Esophagus squamous epithelium (tissue), 5 donors: ENCODE measurements at regions not wholly inside any gene's neighbourhood (a gene's known extent, or its start where the extent isn't known, plus 50 kb on each side); places are given as distances from the start of the nearest gene placed in this dataset.

Experiments used
- DNase-seq: peaks from one replicate; lab custom pipeline; 2025; lab: John Stamatoyannopoulos, UW
- H3K27ac ChIP-seq, 4 donors: fragments of 200-600 bp; sonication (generic); one replicate each; pipeline ENCODE4 v1.5.1; 2016 to 2019; ENCODE audit warnings: mild to moderate bottlenecking in 1 of 4
- H3K27me3 ChIP-seq, 4 donors: fragments of 200-600 bp; sonication (generic); 1 replicate in 3 of 4; 2 replicates in 1 of 4; pipeline versions ENCODE4 v1.5.1 to v1.6.0; 2017 to 2021; ENCODE audit warnings: antibody characterized with exemption in 1 of 4
- H3K36me3 ChIP-seq, 3 donors: fragments of 200-600 bp; sonication (generic); one replicate each; pipeline ENCODE4 v1.5.1; 2016 to 2019
- H3K4me1 ChIP-seq, 3 donors: fragments of 200-600 bp; sonication (generic); one replicate each; pipeline ENCODE4 v1.5.1; 2017 to 2019
- H3K4me3 ChIP-seq, 4 donors: fragments of 200-600 bp; sonication (generic); 1 replicate in 3 of 4; 2 replicates in 1 of 4; pipeline ENCODE4 v1.5.1; 2016 to 2019; ENCODE audit warnings: mild to moderate bottlenecking in 2 of 4, moderate library complexity in 1 of 4
- H3K9me3 ChIP-seq, 3 donors: fragments of 200-600 bp; sonication (generic); one replicate each; pipeline ENCODE4 v1.5.1; 2016 to 2019
- CTCF ChIP-seq, 6 experiments: fragments of 450-650 bp in 4 of 6; fragments of 200-600 bp in 2 of 6; sonication (generic) in 2 of 6; IDR thresholded peaks; one replicate each; pipeline ENCODE4 v1.5.1; 2016 to 2019; ENCODE audit warnings: antibody characterized with exemption in 6 of 6, mild to moderate bottlenecking in 4 of 6, moderate library complexity in 4 of 6
- POLR2A ChIP-seq, 4 donors: fragments of 450-650 bp; IDR thresholded peaks; one replicate each; pipeline ENCODE4 v1.6.1; 2017; ENCODE audit warnings: antibody characterized with exemption in 4 of 4, mild to moderate bottlenecking in 4 of 4, moderate library complexity in 3 of 4
- WGBS, 2 donors: methylation state at CpG; one replicate each; pipeline ENCODE4 v1.1.5; 2018; 5-methylcytosine and 5-hydroxymethylcytosine counted together
- intact Hi-C: fragments of 100-400 bp; cut with DNase I; formaldehyde crosslinking; loops from one replicate; pipeline ENCODE4 v1.15.0; 2022
- small RNA-seq, 4 donors: library from RNA; depleted of rRNA; stranded (forward); fragments of <200 nt; gene quantifications; one replicate each; pipeline ENCODE3, GENCODE V24; 2016
- donor health status: DM: yes; HTN: yes; CAD: no.

- WGBS, 2 donors = 76 to 83% methylated on average over 4 of the region's 4 CpGs
- intact Hi-C loops = no loop called here
- TF ChIP-seq CTCF (IDR thresholded peaks at IDR 0.05) = no peak
- no peak for TF ChIP-seq POLR2A (IDR thresholded peaks at IDR 0.05)
- Histone ChIP-seq H3K4me1 (peaks cover 8 to 85% (median 19%) of the 10 kb centered on the region in 3 donors), H3K36me3 (peaks cover 0 to 56% (median 0%) of the 10 kb centered on the region in 3 donors), H3K27ac (no peak overlapping the region), H3K9me3 (no peaks in the 10 kb centered on the region), H3K27me3 (no peaks in the 10 kb centered on the region), H3K4me3 (no peak overlapping the region)
- DNase-seq = no peak
Observed at GRCh38 chr10:29685506-29685905, 50.7 kb upstream of the SVIL start.

Small RNAs in the stretch of these regions (small RNA-seq; reads per million reads assigned to genes)
- gene CKS1BP2 = 0 reads per million in 4 donors
- gene RNU6-908P = 0 reads per million in 4 donors
